ENCODE measurements at regions not wholly inside any gene's neighbourhood (a gene's known extent, or its start where the extent isn't known, plus 50 kb on each side); places are given as distances from the start of the nearest gene placed in this dataset.

DNA sequence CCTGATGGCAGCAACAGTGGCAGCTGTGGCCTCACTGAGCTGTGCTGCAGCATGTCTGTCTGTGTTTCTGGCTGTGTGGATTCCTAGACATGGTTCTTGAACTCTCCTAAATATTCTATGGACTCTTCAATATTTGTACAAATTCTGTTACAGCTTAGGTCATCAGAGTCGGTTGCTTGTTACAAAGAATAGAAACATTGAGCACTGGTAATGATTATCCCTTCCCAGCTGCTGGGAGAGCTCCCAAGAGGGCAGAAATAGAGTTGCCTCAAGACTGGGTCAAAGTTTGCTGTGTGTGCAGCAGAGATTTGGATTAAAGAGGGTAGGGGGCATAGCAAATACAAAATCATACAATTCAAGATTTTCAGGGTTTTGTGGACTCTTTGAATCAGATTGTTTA, 337.1 kb upstream of the AKR1E2 start:
- Histone ChIP-seq H3K4me1 (ENCODE audit: insufficient read depth, low read length) (no peaks in the 10 kb centered on the region), H3K27me3 (ENCODE audit: insufficient read depth, low read length) (no peaks in the 10 kb centered on the region), H3K4me3 (ENCODE audit: low read length) (no peak overlapping the region)

DNA sequence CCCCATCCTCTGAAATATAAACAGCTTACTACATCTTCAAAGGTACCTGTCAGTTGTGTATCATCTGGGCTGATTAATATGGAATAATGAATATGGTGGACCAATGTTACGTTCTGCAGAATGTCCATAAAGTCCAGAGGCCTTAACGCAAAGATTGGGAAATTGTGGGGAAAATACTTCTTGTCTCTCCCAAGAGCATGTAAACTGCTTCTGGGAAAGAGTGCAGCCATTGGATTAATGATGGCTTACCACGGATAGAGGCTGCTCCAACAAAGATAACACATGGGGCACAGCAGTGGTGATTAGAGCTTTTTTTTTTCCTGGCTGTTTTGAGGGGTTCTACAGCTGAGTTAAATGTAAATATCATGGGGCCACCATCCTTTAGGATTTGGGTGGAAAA, 340.4 kb upstream of the AKR1E2 start:
- no peaks in the 10 kb centered on the region for H3K9me3 ChIP-seq (ENCODE audit: low read depth, low read length)
- no peaks in the 10 kb centered on the region for H3K27me3 ChIP-seq (ENCODE audit: insufficient read depth, low read length)
- H3K4me1 ChIP-seq (ENCODE audit: insufficient read depth, low read length) = no peaks in the 10 kb centered on the region

More for the DNA sequence above, 337.1 kb upstream of the AKR1E2 start:
- H3K9me3 ChIP-seq (ENCODE audit: low read depth, low read length) = no peaks in the 10 kb centered on the region

DNA sequence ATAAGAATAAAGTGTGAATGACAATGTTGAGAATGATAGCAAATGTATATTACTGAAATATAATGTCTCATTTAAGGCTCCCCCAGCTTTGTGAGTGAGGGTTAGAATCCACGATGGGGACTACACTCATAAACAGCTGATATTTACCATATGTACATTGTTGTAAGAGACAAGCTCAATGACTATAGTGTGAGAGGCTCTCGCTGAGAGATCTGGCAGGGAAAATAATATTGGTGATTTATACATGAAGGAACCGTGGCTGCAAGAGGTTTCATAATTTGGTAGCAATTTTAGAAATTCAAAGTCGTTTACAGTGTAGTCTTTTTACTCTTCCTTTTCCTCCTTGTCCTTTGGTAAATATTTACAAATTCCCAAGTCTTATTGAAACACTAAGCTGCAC, 342.2 kb upstream of the AKR1E2 start:
- H3K4me1 ChIP-seq (ENCODE audit: insufficient read depth, low read length) = no peaks in the 10 kb centered on the region
- no peak overlapping the region for H3K4me3 ChIP-seq (ENCODE audit: low read length)
- no peaks in the 10 kb centered on the region for H3K27me3 ChIP-seq (ENCODE audit: insufficient read depth, low read length)
- no peaks in the 10 kb centered on the region for H3K9me3 ChIP-seq (ENCODE audit: low read depth, low read length)

More for the DNA sequence above, 340.4 kb upstream of the AKR1E2 start:
- H3K4me3 ChIP-seq (ENCODE audit: low read length) = no peak overlapping the region

DNA sequence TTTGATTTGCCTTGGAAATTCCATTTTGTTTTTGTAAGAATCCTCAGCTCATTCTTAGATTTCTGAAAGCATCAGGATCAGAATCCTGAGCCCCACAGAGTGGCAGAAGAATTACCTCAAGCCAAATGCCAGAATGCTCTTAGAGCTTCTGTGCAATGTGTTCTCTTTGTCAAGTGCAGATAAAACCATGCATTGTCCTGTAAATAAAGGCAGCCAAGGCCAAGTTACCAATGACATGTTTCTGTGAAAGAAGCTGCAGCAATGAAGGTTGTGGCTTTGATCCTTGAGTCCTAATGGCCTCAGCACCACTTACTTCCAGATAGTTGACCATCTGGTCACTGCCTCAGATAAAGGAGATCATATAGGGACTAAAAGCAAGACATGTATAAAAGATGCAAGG, 343.3 kb upstream of the AKR1E2 start:
- Histone ChIP-seq H3K4me1 (ENCODE audit: insufficient read depth, low read length) (no peaks in the 10 kb centered on the region), H3K9me3 (ENCODE audit: low read depth, low read length) (no peaks in the 10 kb centered on the region)

DNA sequence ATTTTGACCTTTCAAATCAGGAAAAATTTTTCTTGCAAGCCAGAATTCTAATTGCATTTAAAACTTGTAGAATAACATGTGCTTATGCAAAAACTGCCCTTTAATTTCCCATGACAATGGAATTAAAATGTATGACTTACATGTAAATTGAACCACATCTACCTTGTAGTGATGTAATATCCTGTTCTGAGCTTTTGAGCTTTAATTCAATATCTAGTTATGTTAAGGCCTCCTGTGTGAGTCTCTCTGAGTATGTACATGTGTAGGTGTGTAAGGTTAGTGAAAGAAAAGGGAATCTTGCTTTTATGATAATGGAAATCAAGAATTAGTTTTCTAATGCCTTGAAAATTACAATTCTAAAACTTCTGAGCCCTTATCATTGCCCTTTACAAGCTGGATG, 344.8 kb upstream of the AKR1E2 start:
- Histone ChIP-seq H3K9me3 (ENCODE audit: low read depth, low read length) (no peaks in the 10 kb centered on the region), H3K4me3 (ENCODE audit: low read length) (no peak overlapping the region), H3K27me3 (ENCODE audit: insufficient read depth, low read length) (no peaks in the 10 kb centered on the region), H3K4me1 (ENCODE audit: insufficient read depth, low read length) (no peaks in the 10 kb centered on the region)

More for the DNA sequence above, 343.3 kb upstream of the AKR1E2 start:
- H3K4me3 ChIP-seq (ENCODE audit: low read length) = no peak overlapping the region
- H3K27me3 ChIP-seq (ENCODE audit: insufficient read depth, low read length) = no peaks in the 10 kb centered on the region

DNA sequence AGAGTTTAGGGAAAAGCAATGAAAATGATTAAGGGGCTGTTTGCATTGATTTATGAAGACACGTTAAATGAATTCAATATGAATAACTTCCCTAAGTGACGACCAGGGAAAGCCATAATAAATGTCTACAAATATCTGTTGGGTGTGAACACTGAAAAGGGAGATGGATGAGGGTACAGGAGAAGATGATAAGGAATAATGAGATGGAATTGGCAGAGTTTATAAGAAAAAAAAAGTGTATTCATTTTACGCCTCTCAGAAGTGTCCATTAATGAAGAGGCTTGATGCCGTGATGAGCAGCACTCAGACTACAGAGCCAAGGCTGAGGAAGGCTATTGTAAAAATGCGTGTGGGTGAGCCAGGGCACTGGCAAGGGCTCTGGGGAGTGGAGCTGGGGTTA, 346.7 kb upstream of the AKR1E2 start:
- no peaks in the 10 kb centered on the region for H3K27me3 ChIP-seq (ENCODE audit: insufficient read depth, low read length)
- no peaks in the 10 kb centered on the region for H3K9me3 ChIP-seq (ENCODE audit: low read depth, low read length)
- no peak overlapping the region for H3K4me3 ChIP-seq (ENCODE audit: low read length)
- H3K4me1 ChIP-seq (ENCODE audit: insufficient read depth, low read length) = no peaks in the 10 kb centered on the region

DNA sequence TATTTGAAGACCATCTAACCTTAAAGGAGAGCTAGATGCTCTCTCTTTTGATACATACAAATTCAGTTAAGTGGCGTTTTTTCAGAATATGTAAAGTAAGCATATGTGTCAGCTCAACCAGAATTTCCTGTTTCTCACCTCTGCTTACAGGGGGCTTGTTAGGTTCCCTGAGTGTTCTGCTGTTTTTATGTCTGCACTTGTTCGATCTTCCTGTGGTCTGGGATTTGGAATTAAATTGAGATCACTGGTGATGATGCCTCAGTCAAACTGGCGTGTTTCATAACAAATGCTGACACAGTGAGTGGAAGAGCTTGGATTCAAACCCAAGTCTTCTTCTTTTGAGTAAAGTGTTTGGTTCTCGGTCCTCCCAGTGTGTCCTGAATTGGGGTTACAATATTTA, 348.3 kb upstream of the AKR1E2 start:
- H3K4me1 ChIP-seq (ENCODE audit: insufficient read depth, low read length) = no peaks in the 10 kb centered on the region
- no peaks in the 10 kb centered on the region for H3K9me3 ChIP-seq (ENCODE audit: low read depth, low read length)
- no peaks in the 10 kb centered on the region for H3K27me3 ChIP-seq (ENCODE audit: insufficient read depth, low read length)
- H3K4me3 ChIP-seq (ENCODE audit: low read length) = no peak overlapping the region

DNA sequence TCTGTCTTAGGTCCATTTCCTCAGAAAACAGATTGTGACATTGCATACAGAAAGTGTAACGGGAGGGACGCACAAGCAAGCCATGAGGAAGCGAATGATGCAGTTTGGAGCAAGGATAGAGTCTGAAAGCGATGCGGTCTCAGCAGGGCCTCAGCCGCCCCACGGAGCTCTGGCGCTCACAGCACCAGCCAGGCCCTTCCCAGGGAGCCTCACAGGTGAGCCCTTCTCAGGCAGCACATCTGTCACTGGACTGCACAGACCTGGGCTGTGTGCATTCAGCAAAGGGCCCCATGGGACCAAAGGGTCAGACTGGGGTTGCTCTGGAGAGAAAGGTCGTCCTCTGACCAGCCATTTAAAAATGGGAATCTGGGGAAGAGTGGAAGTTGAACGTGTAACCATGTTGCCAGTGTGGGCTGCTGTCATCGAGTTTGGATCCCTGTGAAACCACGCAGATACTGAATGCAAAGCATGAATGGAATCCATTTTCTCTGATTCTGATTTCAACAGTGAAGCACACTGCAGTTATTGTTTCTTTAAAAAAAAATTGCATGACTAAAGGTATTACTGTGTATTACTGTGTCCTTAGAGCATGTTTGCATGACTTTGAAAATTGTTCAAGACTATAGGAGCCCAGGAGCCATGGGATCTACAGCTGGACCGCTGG, 350.0 kb upstream of the AKR1E2 start:
- H3K9me3 ChIP-seq (ENCODE audit: low read depth, low read length) = no peaks in the 10 kb centered on the region

DNA sequence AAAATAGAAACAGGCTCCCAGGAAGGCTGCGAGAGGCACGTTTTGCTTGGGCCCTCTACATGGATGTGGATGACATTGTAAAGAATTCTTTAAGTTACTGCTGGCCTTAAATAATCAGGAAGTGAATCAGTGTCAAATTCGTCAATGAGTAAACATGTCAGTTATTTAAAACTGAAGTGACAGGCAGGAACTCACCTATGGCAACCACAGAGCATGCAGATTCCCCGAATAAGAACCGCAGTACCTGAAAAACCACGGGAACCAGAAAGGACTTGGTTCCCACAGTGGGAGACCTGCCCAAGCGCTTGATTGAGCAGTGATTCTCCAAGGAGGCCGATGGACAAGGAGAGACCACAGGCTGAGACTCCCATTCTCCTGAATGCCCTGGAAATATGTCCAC, 351.2 kb upstream of the AKR1E2 start:
- Histone ChIP-seq H3K9me3 (ENCODE audit: low read depth, low read length) (no peaks in the 10 kb centered on the region), H3K27me3 (ENCODE audit: insufficient read depth, low read length) (no peaks in the 10 kb centered on the region), H3K4me3 (ENCODE audit: low read length) (no peak overlapping the region), H3K4me1 (ENCODE audit: insufficient read depth, low read length) (no peaks in the 10 kb centered on the region)

More for the DNA sequence above, 350.0 kb upstream of the AKR1E2 start:
- Histone ChIP-seq H3K4me3 (ENCODE audit: low read length) (no peak overlapping the region), H3K27me3 (ENCODE audit: insufficient read depth, low read length) (no peaks in the 10 kb centered on the region), H3K4me1 (ENCODE audit: insufficient read depth, low read length) (no peaks in the 10 kb centered on the region)

DNA sequence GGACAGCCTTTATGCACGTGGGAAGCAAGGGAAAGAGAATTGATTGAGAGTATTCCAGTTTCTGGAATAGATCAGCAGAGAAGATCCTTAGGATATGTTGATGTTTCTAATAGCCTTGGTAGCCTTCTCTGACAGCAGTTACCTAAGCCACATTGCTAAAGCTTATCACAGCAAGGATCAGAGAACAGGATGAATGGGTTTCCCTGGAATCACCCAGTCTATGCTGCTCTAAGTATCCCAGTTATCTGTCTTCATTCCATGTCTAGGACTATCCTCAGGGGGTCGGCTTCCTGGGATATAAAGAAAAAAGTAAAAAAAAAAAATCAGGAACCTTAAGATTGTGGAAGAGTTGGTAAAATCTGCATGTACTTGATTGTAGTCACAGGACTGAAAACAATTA, 352.0 kb upstream of the AKR1E2 start:
- Histone ChIP-seq H3K4me1 (ENCODE audit: insufficient read depth, low read length) (no peaks in the 10 kb centered on the region), H3K9me3 (ENCODE audit: low read depth, low read length) (no peaks in the 10 kb centered on the region), H3K4me3 (ENCODE audit: low read length) (no peak overlapping the region)

DNA sequence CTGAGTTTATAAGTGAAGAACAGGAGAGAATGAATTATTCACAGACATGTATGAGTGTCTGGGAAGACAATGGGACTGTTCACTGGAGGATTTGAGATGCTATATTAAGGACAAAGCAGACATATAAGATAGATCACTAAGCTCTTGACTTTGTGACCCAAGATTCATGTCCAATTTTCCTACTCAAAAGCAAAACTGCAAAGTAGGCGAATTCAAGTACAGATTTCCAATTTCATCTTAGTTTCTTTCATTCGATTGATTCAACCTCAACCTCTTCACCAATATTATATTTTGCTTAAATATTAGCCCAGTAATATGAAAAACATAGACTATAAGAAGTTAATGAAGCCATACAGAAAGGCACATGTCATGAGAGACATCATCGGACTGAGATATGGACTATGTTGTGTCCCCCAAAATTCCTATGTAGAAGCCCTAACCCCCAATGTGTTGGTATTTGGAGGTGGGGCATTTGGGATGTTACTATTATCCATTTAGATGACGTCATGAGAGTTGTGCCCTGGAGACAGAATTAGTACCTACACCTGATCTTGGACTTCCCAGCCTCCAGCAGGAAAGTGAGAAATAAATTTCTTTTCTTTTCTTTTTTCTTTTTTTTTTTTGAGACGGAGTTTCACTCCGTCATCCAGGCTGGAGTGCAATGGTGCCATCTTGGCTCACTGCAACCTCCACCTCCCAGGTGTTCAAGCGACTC, 353.7 kb upstream of the AKR1E2 start:
- Histone ChIP-seq H3K9me3 (ENCODE audit: low read depth, low read length) (no peaks in the 10 kb centered on the region), H3K4me1 (ENCODE audit: insufficient read depth, low read length) (no peaks in the 10 kb centered on the region), H3K4me3 (ENCODE audit: low read length) (no peak overlapping the region), H3K27me3 (ENCODE audit: insufficient read depth, low read length) (no peaks in the 10 kb centered on the region)

More for the DNA sequence above, 352.0 kb upstream of the AKR1E2 start:
- no peaks in the 10 kb centered on the region for H3K27me3 ChIP-seq (ENCODE audit: insufficient read depth, low read length)

DNA sequence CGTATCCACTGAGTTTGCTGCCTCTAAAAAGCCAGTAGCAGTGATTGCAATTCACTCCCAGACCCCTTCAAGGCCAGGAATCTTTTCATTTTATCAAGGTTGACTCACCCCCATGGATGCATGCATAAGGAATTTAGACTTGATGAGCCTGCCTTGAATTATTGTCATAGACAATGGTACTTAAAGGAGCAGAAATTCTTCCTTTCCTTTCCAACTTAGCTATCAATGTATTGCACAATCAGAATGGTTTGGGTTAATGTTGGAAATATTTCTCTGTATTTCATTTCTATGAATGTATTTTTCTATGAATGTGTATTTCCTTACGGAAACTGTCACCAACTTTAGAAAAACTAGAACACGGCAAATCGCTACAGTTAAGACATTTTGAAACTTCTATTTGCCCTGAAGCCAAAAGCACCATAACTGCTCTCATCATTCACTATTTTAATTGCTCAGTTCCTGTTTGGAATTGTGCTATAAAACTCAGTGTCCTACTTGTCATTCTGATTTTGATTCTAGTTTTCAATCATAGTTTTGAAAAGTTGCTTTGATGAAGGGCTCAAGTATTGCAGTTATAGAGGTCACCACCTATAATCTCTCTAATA, 355.7 kb upstream of the AKR1E2 start:
- Histone ChIP-seq H3K9me3 (ENCODE audit: low read depth, low read length) (no peaks in the 10 kb centered on the region), H3K4me1 (ENCODE audit: insufficient read depth, low read length) (no peaks in the 10 kb centered on the region), H3K4me3 (ENCODE audit: low read length) (no peak overlapping the region), H3K27me3 (ENCODE audit: insufficient read depth, low read length) (no peaks in the 10 kb centered on the region)

DNA sequence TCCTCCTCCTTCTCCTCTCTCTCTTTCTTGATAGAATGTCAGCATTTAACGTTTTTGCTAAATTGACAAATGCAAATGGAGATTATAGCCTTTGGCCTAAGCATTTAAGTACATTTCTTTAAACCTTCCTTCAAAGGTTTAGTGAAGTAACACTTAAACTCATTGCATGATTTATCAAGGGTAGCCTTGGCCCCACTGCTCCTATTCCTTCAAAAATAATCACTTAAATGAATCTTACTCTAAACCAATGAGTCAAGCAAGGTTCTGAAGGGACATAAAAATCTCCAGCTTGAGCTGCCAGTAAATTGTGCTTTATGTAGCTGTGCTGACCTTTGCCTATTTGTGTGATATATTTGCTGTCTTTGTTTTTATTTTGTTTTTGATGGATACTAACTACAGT, 358.5 kb upstream of the AKR1E2 start:
- no peak overlapping the region for H3K4me3 ChIP-seq (ENCODE audit: low read length)
- no peaks in the 10 kb centered on the region for H3K9me3 ChIP-seq (ENCODE audit: low read depth, low read length)
- no peaks in the 10 kb centered on the region for H3K4me1 ChIP-seq (ENCODE audit: insufficient read depth, low read length)
- H3K27me3 ChIP-seq (ENCODE audit: insufficient read depth, low read length) = no peaks in the 10 kb centered on the region

DNA sequence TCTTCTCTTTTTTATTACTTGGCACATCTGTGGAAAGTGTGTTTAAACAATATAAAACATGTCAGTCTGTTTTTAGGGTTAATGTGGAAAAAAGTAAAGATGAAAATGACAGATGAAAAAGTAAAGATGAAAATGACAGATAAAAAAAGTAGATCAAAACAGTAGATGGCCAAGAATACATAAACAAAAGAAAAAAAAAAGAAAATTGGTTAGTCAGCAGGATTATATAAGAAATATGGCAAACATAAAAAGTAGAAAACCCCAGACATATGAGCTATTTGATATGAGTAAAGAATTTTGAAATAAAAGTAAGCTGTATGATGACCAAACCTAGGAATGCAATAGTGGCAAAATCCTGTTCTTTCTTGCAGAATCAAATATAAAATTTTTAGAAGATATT, 365.7 kb upstream of the AKR1E2 start:
- no peaks in the 10 kb centered on the region for H3K27me3 ChIP-seq (ENCODE audit: insufficient read depth, low read length)
- no peaks in the 10 kb centered on the region for H3K9me3 ChIP-seq (ENCODE audit: low read depth, low read length)
- no peak overlapping the region for H3K4me3 ChIP-seq (ENCODE audit: low read length)
- no peaks in the 10 kb centered on the region for H3K4me1 ChIP-seq (ENCODE audit: insufficient read depth, low read length)

DNA sequence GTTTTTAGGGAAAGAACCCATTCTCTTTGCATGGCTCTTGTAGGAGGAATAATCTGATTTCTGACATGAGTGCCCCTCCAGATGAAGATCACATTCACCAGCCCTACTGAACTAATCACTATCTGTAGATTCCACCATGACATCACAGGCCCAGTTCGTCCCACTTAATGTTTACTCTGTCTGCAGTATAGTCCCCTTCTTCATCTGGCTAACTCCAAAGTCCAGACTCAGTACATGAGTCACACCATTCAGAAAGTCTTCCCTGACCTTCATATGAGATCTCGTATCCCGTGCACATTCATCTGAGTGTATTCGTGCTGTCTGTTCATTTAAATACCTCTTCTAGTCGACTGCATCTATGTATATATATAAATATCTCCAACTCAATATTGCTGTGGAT, 366.5 kb upstream of the AKR1E2 start:
- no peaks in the 10 kb centered on the region for H3K9me3 ChIP-seq (ENCODE audit: low read depth, low read length)
- H3K4me3 ChIP-seq (ENCODE audit: low read length) = no peak overlapping the region
- H3K27me3 ChIP-seq (ENCODE audit: insufficient read depth, low read length) = no peaks in the 10 kb centered on the region
- no peaks in the 10 kb centered on the region for H3K4me1 ChIP-seq (ENCODE audit: insufficient read depth, low read length)

DNA sequence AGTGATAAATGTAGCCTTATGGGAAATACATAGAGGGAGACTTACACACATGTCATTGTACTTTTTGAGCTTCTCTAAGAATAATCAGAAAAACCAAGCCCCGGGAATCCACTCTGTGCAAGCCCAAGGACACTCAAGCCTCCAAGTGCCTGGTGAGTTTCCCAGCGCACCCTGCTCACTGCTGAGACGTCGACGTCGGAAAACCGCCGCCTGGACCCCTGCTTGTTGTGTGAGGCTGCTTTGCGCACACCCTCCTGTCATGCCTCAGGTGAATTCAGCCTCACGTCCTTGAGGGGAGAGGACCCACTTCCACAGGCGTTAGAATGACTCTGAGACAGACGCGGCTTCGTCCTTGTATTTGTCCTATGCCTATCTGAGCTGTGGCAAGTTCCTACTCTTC, 368.4 kb upstream of the AKR1E2 start:
- no peaks in the 10 kb centered on the region for H3K27me3 ChIP-seq (ENCODE audit: insufficient read depth, low read length)
- no peaks in the 10 kb centered on the region for H3K9me3 ChIP-seq (ENCODE audit: low read depth, low read length)
- H3K4me1 ChIP-seq (ENCODE audit: insufficient read depth, low read length) = no peaks in the 10 kb centered on the region
- no peak overlapping the region for H3K4me3 ChIP-seq (ENCODE audit: low read length)

All from mononuclear cell (primary cell).